GM18867 (cell line): ENCODE measurements at regions not wholly inside any gene's neighbourhood (a gene's known extent, or its start where the extent isn't known, plus 50 kb on each side); places are given as distances from the start of the nearest gene placed in this dataset.

Source experiments
- ATAC-seq: cut with Tn5 transposase; IDR thresholded peaks from one replicate; pipeline ENCODE4 v1.9.1; 2021; ENCODE audit warnings: mild to moderate bottlenecking, moderate library complexity; ENCODE audit not compliant: unreplicated experiment

- ATAC-seq: no peak
Measured at GRCh38 chr5:120738568-120738967, 274.5 kb downstream of the PRR16 start.

GRCh38 chr5:120740989-120741388 is 276.9 kb downstream of the PRR16 start:
- no peak for ATAC-seq

- ATAC-seq: no peak
Measured at GRCh38 chr5:120748474-120748873, 284.4 kb downstream of the PRR16 start.

- no peak for ATAC-seq
Measured at GRCh38 chr5:120749737-120750136, 285.6 kb downstream of the PRR16 start.

- ATAC-seq: no peak
Measured at GRCh38 chr5:120759587-120759986, 295.5 kb downstream of the PRR16 start.

- ATAC-seq: no peak
Measured at GRCh38 chr5:120761986-120762385, 297.9 kb downstream of the PRR16 start.

- ATAC-seq: no peak
Measured at GRCh38 chr5:120765189-120765588, 301.1 kb downstream of the PRR16 start.

- ATAC-seq: no peak
Measured at GRCh38 chr5:120767178-120767820, 303.2 kb downstream of the PRR16 start.

GRCh38 chr5:120769312-120769872 is 305.3 kb downstream of the PRR16 start:
- ATAC-seq: no peak

GRCh38 chr5:120771202-120771601 is 307.1 kb downstream of the PRR16 start:
- no peak for ATAC-seq

- ATAC-seq: no peak
Measured at GRCh38 chr5:120778491-120779484, 314.7 kb downstream of the PRR16 start.

GRCh38 chr5:120779674-120780073 is 315.6 kb downstream of the PRR16 start:
- ATAC-seq: no peak

GRCh38 chr5:120788481-120788880 is 324.4 kb downstream of the PRR16 start:
- no peak for ATAC-seq

- ATAC-seq: no peak
Measured at GRCh38 chr5:120789918-120790317, 325.8 kb downstream of the PRR16 start.

- ATAC-seq: no peak
Measured at GRCh38 chr5:120790339-120790738, 326.2 kb downstream of the PRR16 start.

GRCh38 chr5:120792477-120792876 is 328.4 kb downstream of the PRR16 start:
- no peak for ATAC-seq

- no peak for ATAC-seq
Measured at GRCh38 chr5:120794121-120794520, 330.0 kb downstream of the PRR16 start.

- ATAC-seq: no peak
Measured at GRCh38 chr5:120803282-120803681, 339.2 kb downstream of the PRR16 start.

- ATAC-seq: no peak
Measured at GRCh38 chr5:120805131-120805530, 341.0 kb downstream of the PRR16 start.

- ATAC-seq: no peak
Measured at GRCh38 chr5:120806202-120806601, 342.1 kb downstream of the PRR16 start.

- ATAC-seq: no peak
Measured at GRCh38 chr5:120808135-120808534, 344.0 kb downstream of the PRR16 start.

- ATAC-seq: no peak
Measured at GRCh38 chr5:120808606-120809005, 344.5 kb downstream of the PRR16 start.
